Liver (tissue), 8 donors: ENCODE measurements at regions not wholly inside any gene's neighbourhood (a gene's known extent, or its start where the extent isn't known, plus 50 kb on each side); places are given as distances from the start of the nearest gene placed in this dataset.

Experiments used
- DNase-seq: peaks from one replicate; pipeline ENCODE4 v3.0.0-alpha.2; 2017; ENCODE audit warnings: low spot score
- H3K27ac ChIP-seq, 2 donors: one replicate each; pipeline ENCODE4 v1.7.0; 2013; ENCODE audit warnings: inconsistent platforms in 2 of 2, low read length in 2 of 2, control low read depth in 1 of 2, low read depth in 1 of 2, mild to moderate bottlenecking in 1 of 2
- H3K27me3 ChIP-seq, 4 donors: one replicate each; pipeline versions ENCODE4 v1.6.1 to v1.7.0; 2013; ENCODE audit warnings: low read length in 3 of 4, inconsistent platforms in 1 of 4, mild to moderate bottlenecking in 1 of 4, moderate library complexity in 1 of 4; ENCODE audit not compliant: control insufficient read depth in 4 of 4, insufficient read depth in 4 of 4
- H3K36me3 ChIP-seq, 4 donors: one replicate each; pipeline versions ENCODE4 v1.6.1 to v1.7.0; 2013; ENCODE audit warnings: low read length in 3 of 4, mild to moderate bottlenecking in 3 of 4, low read depth in 1 of 4, moderate library complexity in 1 of 4; ENCODE audit not compliant: control insufficient read depth in 4 of 4, insufficient read depth in 3 of 4
- H3K4me1 ChIP-seq, 4 donors: one replicate each; pipeline versions ENCODE4 v1.6.1 to v1.7.0; 2013; ENCODE audit warnings: low read length in 3 of 4, mild to moderate bottlenecking in 3 of 4, moderate library complexity in 1 of 4; ENCODE audit not compliant: control insufficient read depth in 4 of 4, insufficient read depth in 4 of 4
- H3K4me3 ChIP-seq, 3 donors: one replicate each; pipeline versions ENCODE4 v1.6.1 to v1.7.0; 2013; ENCODE audit warnings: low read length in 3 of 3, control low read depth in 1 of 3, low read depth in 1 of 3, mild to moderate bottlenecking in 1 of 3
- H3K9ac ChIP-seq, 2 donors: one replicate each; pipeline ENCODE4 v1.7.0; 2013; ENCODE audit warnings: low read length in 2 of 2, mild to moderate bottlenecking in 2 of 2, moderate library complexity in 2 of 2, control low read depth in 1 of 2, low read depth in 1 of 2
- H3K9me3 ChIP-seq, 4 donors: one replicate each; pipeline versions ENCODE4 v1.6.1 to v1.7.0; 2013; ENCODE audit warnings: low read length in 3 of 4; ENCODE audit not compliant: control insufficient read depth in 4 of 4
- ATF3 ChIP-seq: IDR thresholded peaks from 2 replicates; pipeline ENCODE4 v1.6.1; 2016; ENCODE audit warnings: antibody characterized with exemption
- CTCF ChIP-seq: fragments of 150-350 bp; IDR thresholded peaks from 2 replicates; pipeline ENCODE4 v1.5.1; 2017; ENCODE audit warnings: improper control_type of control experiment, low read depth, low read length; ENCODE audit not compliant: missing input control
- EGR1 ChIP-seq, 2 donors: IDR thresholded peaks; 2 replicates each; pipeline ENCODE4 v1.6.1; 2016 to 2018; ENCODE audit warnings: antibody characterized with exemption in 2 of 2, low read depth in 2 of 2
- FOXA1 ChIP-seq: IDR thresholded peaks from 2 replicates; pipeline ENCODE4 v1.6.1; 2016; ENCODE audit warnings: antibody characterized with exemption
- FOXA2 ChIP-seq: IDR thresholded peaks from 2 replicates; pipeline ENCODE4 v1.6.1; 2016; ENCODE audit warnings: antibody characterized with exemption
- GABPA ChIP-seq, 2 donors: IDR thresholded peaks in 1 of 2; conservative IDR thresholded peaks in 1 of 2; 2 replicates each; pipeline ENCODE4 v1.6.1; 2016; ENCODE audit warnings: antibody characterized with exemption in 2 of 2, mild to moderate bottlenecking in 1 of 2, moderate library complexity in 1 of 2
- HNF4G ChIP-seq: IDR thresholded peaks from 2 replicates; pipeline ENCODE4 v1.6.1; 2016; ENCODE audit warnings: antibody characterized with exemption
- RXRA ChIP-seq, 2 donors: IDR thresholded peaks; 2 replicates each; pipeline ENCODE4 v1.6.1; 2017 to 2018; ENCODE audit warnings: antibody characterized with exemption in 2 of 2, mild to moderate bottlenecking in 1 of 2
- SP1 ChIP-seq: IDR thresholded peaks from 2 replicates; pipeline ENCODE4 v1.6.1; 2018; ENCODE audit warnings: antibody characterized with exemption, mild to moderate bottlenecking
- YY1 ChIP-seq: IDR thresholded peaks from 2 replicates; pipeline ENCODE4 v1.6.1; 2016; ENCODE audit warnings: antibody characterized with exemption, mild to moderate bottlenecking
- WGBS: extraction: QIAGEN DNeasy Blood & Tissue Kit; methylation state at CpG from one replicate; pipeline ENCODE4 v1.1.7; 2013; 5-methylcytosine and 5-hydroxymethylcytosine counted together
- TF ChIP-seq, protein P1 (sequence below): IDR thresholded peaks from 2 replicates; pipeline ENCODE4 v1.6.1; 2016; ENCODE audit warnings: antibody characterized with exemption
- donor health status: healthy.
- donor health status: healthy.
- donor health status: healthy.
- donor health status: healthy.
- donor health status: healthy.

DNA sequence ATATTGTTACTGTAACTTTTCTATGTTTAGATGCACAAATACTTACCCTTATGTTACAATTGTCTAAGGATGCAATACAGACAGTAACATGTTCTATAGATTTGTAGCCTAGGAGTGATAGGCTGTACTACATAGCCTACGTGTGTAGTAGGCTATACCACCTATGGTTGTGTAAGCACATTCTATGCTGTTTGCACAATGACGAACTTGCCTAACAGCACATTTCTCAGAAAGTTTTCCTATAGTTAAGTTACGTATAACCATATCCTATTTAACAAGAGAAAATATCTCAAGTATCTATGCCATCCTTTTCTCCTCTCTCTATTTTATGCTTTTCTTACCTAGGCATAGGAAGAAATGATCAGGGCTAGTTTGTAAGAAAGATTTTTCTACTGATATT, 710.8 kb upstream of the HTR2C start:
- no peak for TF ChIP-seq HNF4G
- no peak for TF ChIP-seq ATF3
- TF ChIP-seq SP1 = no peak
- TF ChIP-seq EGR1 (IDR thresholded peaks at IDR 0.05; ENCODE audit: low read depth in 2 of 2) = no peak
- no peak for TF ChIP-seq FOXA2
- TF ChIP-seq YY1 = no peak
- no peak for TF ChIP-seq FOXA1
- no peak for TF ChIP-seq RXRA (IDR thresholded peaks at IDR 0.05)
- WGBS = 68% methylated on average over 3 of the region's 3 CpGs

DNA sequence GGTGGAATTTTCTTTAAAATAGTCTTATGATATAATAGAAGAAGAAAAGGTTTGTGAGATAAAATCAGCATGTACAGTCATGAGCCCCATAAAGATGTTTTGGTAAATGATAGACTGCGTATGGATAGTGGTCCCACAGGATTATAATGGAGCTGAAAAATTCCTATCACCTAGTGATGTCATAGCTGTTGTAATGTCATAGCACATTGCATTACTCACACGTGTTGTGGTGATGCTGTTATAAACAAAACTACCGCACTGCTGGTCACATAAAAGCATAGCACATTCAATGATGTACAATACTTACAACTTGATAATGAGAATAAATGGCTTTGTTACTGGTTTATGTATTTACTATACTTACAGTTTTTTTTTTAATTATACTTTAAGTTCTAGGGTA, 715.2 kb upstream of the HTR2C start:
- no peak for DNase-seq
- H3K36me3 ChIP-seq = no peaks in the 10 kb centered on the region
- H3K9ac ChIP-seq = no peak overlapping the region
- peaks cover 0 to 2% (median 0%) of the 10 kb centered on the region in 4 donors for H3K27me3 ChIP-seq
- H3K4me3 ChIP-seq = no peak overlapping the region
- TF ChIP-seq YY1 = no peak
- no peak for TF ChIP-seq EGR1 (IDR thresholded peaks at IDR 0.05; ENCODE audit: low read depth in 2 of 2)
- TF ChIP-seq CTCF = no peak
- TF ChIP-seq FOXA1 = no peak
- no peak for TF ChIP-seq GABPA (IDR thresholded peaks at IDR 0.05 in 1 of 2, conservative IDR thresholded peaks at IDR 0.05 in 1 of 2)
- no peak overlapping the region for H3K27ac ChIP-seq
- H3K4me1 ChIP-seq = no peaks in the 10 kb centered on the region
- WGBS = 71% methylated on average over 3 of the region's 3 CpGs
- no peaks in the 10 kb centered on the region for H3K9me3 ChIP-seq

More for the DNA sequence above, 710.8 kb upstream of the HTR2C start:
- no peak for DNase-seq
- Histone ChIP-seq H3K27me3 (no peaks in the 10 kb centered on the region), H3K9ac (no peak overlapping the region), H3K9me3 (no peaks in the 10 kb centered on the region), H3K4me1 (no peaks in the 10 kb centered on the region), H3K4me3 (no peak overlapping the region), H3K27ac (no peak overlapping the region), H3K36me3 (no peaks in the 10 kb centered on the region)

GRCh38 chrX:113868177-113868576, 715.7 kb upstream of the HTR2C start:
- no peak for DNase-seq

More at GRCh38 chrX:113868177-113868576, 715.7 kb upstream of the HTR2C start:
- no peak overlapping the region for H3K9ac ChIP-seq
- H3K9me3 ChIP-seq = no peaks in the 10 kb centered on the region
- TF ChIP-seq ATF3 (no peak), CTCF (no peak), FOXA1 (no peak), SP1 (no peak)
- TF ChIP-seq, protein P1, sequence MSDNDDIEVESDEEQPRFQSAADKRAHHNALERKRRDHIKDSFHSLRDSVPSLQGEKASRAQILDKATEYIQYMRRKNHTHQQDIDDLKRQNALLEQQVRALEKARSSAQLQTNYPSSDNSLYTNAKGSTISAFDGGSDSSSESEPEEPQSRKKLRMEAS = no peak
- H3K4me1 ChIP-seq = no peaks in the 10 kb centered on the region
- 43% methylated on average over 5 of the region's 5 CpGs for WGBS
- H3K4me3 ChIP-seq = no peak overlapping the region
- peaks cover 0 to 2% (median 0%) of the 10 kb centered on the region in 4 donors for H3K27me3 ChIP-seq
- H3K36me3 ChIP-seq = no peaks in the 10 kb centered on the region
- H3K27ac ChIP-seq = no peak overlapping the region
